Dedifferentiated amniotic fluid mesenchymal stem cell (primary cell): ENCODE measurements at regions not wholly inside any gene's neighbourhood (a gene's known extent, or its start where the extent isn't known, plus 50 kb on each side); places are given as distances from the start of the nearest gene placed in this dataset.

Source experiments
- DNase-seq: peaks from one replicate; pipeline ENCODE4 v3.0.0-alpha.2; 2016; ENCODE audit errors: extremely low spot score

- no peak for DNase-seq
Measured at GRCh38 chr1:57727121-57727520, 303.3 kb upstream of the DAB1 start.

GRCh38 chr1:57725318-57725717 is 301.5 kb upstream of the DAB1 start:
- DNase-seq, result no peak

- no peak for DNase-seq
Measured at GRCh38 chr1:57724535-57724934, 300.7 kb upstream of the DAB1 start.

GRCh38 chr1:57722285-57722978 is 298.6 kb upstream of the DAB1 start:
- no peak for DNase-seq

GRCh38 chr1:57721001-57721400 is 297.1 kb upstream of the DAB1 start:
- DNase-seq, result no peak

- no peak for DNase-seq
Measured at GRCh38 chr1:57719274-57719673, 295.4 kb upstream of the DAB1 start.

GRCh38 chr1:57713501-57713900 is 289.6 kb upstream of the DAB1 start:
- no peak for DNase-seq

GRCh38 chr1:57712846-57713245 is 289.0 kb upstream of the DAB1 start:
- no peak for DNase-seq

- no peak for DNase-seq
Measured at GRCh38 chr1:57711326-57711725, 287.5 kb upstream of the DAB1 start.

GRCh38 chr1:57707631-57708030 is 283.8 kb upstream of the DAB1 start:
- DNase-seq, result no peak

GRCh38 chr1:57704811-57705210 is 281.0 kb upstream of the DAB1 start:
- no peak for DNase-seq

GRCh38 chr1:57704231-57704630 is 280.4 kb upstream of the DAB1 start:
- DNase-seq, result no peak

- no peak for DNase-seq
Measured at GRCh38 chr1:57696904-57697303, 273.0 kb upstream of the DAB1 start.

- no peak for DNase-seq
Measured at GRCh38 chr1:57696043-57696442, 272.2 kb upstream of the DAB1 start.

- no peak for DNase-seq
Measured at GRCh38 chr1:57686306-57686705, 262.4 kb upstream of the DAB1 start.

- no peak for DNase-seq
Measured at GRCh38 chr1:57683037-57683942, 259.4 kb upstream of the DAB1 start.

GRCh38 chr1:57678138-57678537 is 254.3 kb upstream of the DAB1 start:
- no peak for DNase-seq

- no peak for DNase-seq
Measured at GRCh38 chr1:57675776-57676175, 251.9 kb upstream of the DAB1 start.

GRCh38 chr1:57674801-57675200 is 250.9 kb upstream of the DAB1 start:
- DNase-seq, result no peak

- DNase-seq, result no peak
Measured at GRCh38 chr1:57672346-57673140, 248.7 kb upstream of the DAB1 start.

- DNase-seq, result no peak
Measured at GRCh38 chr1:57671750-57672149, 247.9 kb upstream of the DAB1 start.

GRCh38 chr1:57659804-57660203 is 235.9 kb upstream of the DAB1 start:
- no peak for DNase-seq
